ENCODE measurements at regions not wholly inside any gene's neighbourhood (a gene's known extent, or its start where the extent isn't known, plus 50 kb on each side); places are given as distances from the start of the nearest gene placed in this dataset.
"Not testable (repeated sequence)": the region's sequence is repeated elsewhere in the genome, so short reads cannot be mapped to it uniquely, and the experiment has no call there.

- DNase-seq (ENCODE audit: low spot score, unreplicated experiment) = no peak
- Mint-ChIP-seq H3K27me3 (peaks cover 10% of the 10 kb centered on the region), H3K9me3 (ENCODE audit: low read depth) (no peaks in the 10 kb centered on the region), H3K36me3 (ENCODE audit: insufficient read depth) (no peaks in the 10 kb centered on the region), H3K4me1 (ENCODE audit: low read depth) (no peaks in the 10 kb centered on the region), H3K4me3 (ENCODE audit: low read depth) (no peak overlapping the region), H3K27ac (no peak overlapping the region)
- TF ChIP-seq CTCF (IDR thresholded peaks at IDR 0.05; ENCODE audit: unreplicated experiment) = no peak
Measured at GRCh38 chr9:90720621-90721265, 78.1 kb upstream of the DIRAS2 start.

GRCh38 chr9:90706230-90706629 lies 63.6 kb upstream of the DIRAS2 start:
- peaks cover 30% of the 10 kb centered on the region for H3K27me3 Mint-ChIP-seq
- H3K4me1 Mint-ChIP-seq (ENCODE audit: low read depth) = no peaks in the 10 kb centered on the region
- H3K27ac Mint-ChIP-seq = no peak overlapping the region
- no peaks in the 10 kb centered on the region for H3K36me3 Mint-ChIP-seq (ENCODE audit: insufficient read depth)
- DNase-seq (ENCODE audit: low spot score, unreplicated experiment) = no peak
- H3K9me3 Mint-ChIP-seq (ENCODE audit: low read depth) = no peaks in the 10 kb centered on the region
- no peak overlapping the region for H3K4me3 Mint-ChIP-seq (ENCODE audit: low read depth)
- TF ChIP-seq CTCF (IDR thresholded peaks at IDR 0.05; ENCODE audit: unreplicated experiment) = no peak

- Mint-ChIP-seq H3K4me3 (ENCODE audit: low read depth) (no peak overlapping the region), H3K36me3 (ENCODE audit: insufficient read depth) (no peaks in the 10 kb centered on the region), H3K9me3 (ENCODE audit: low read depth) (no peaks in the 10 kb centered on the region), H3K27ac (no peak overlapping the region), H3K27me3 (peaks cover 53% of the 10 kb centered on the region), H3K4me1 (ENCODE audit: low read depth) (no peaks in the 10 kb centered on the region)
- no peak for DNase-seq (ENCODE audit: low spot score, unreplicated experiment)
- TF ChIP-seq CTCF (IDR thresholded peaks at IDR 0.05; ENCODE audit: unreplicated experiment) = no peak
Measured at GRCh38 chr9:90702441-90702955, 59.9 kb upstream of the DIRAS2 start.

- H3K9me3 Mint-ChIP-seq (ENCODE audit: low read depth) = no peaks in the 10 kb centered on the region
- no peak overlapping the region for H3K4me3 Mint-ChIP-seq (ENCODE audit: low read depth)
- no peak for TF ChIP-seq CTCF (IDR thresholded peaks at IDR 0.05; ENCODE audit: unreplicated experiment)
- no peak overlapping the region for H3K27ac Mint-ChIP-seq
- H3K36me3 Mint-ChIP-seq (ENCODE audit: insufficient read depth) = no peaks in the 10 kb centered on the region
- H3K4me1 Mint-ChIP-seq (ENCODE audit: low read depth) = no peaks in the 10 kb centered on the region
- no peak for DNase-seq (ENCODE audit: low spot score, unreplicated experiment)
- peaks cover 55% of the 10 kb centered on the region for H3K27me3 Mint-ChIP-seq
Measured at GRCh38 chr9:90698871-90699440, 56.3 kb upstream of the DIRAS2 start.

- H3K27ac Mint-ChIP-seq = no peak overlapping the region
- H3K27me3 Mint-ChIP-seq = peaks cover 51% of the 10 kb centered on the region
- H3K4me3 Mint-ChIP-seq (ENCODE audit: low read depth) = no peak overlapping the region
- no peaks in the 10 kb centered on the region for H3K36me3 Mint-ChIP-seq (ENCODE audit: insufficient read depth)
- no peak for DNase-seq (ENCODE audit: low spot score, unreplicated experiment)
- H3K4me1 Mint-ChIP-seq (ENCODE audit: low read depth) = no peaks in the 10 kb centered on the region
- no peak for TF ChIP-seq CTCF (IDR thresholded peaks at IDR 0.05; ENCODE audit: unreplicated experiment)
- H3K9me3 Mint-ChIP-seq (ENCODE audit: low read depth) = no peaks in the 10 kb centered on the region
Measured at GRCh38 chr9:90697808-90698207, 55.2 kb upstream of the DIRAS2 start.

- not testable (repeated sequence) for H3K36me3 Mint-ChIP-seq (ENCODE audit: insufficient read depth); H3K4me1 Mint-ChIP-seq (ENCODE audit: low read depth); H3K4me3 Mint-ChIP-seq (ENCODE audit: low read depth); H3K27ac Mint-ChIP-seq; DNase-seq (ENCODE audit: low spot score, unreplicated experiment); H3K9me3 Mint-ChIP-seq (ENCODE audit: low read depth)
- H3K27me3 Mint-ChIP-seq = peaks cover 21% of the 10 kb centered on the region
Measured at GRCh38 chr9:90694187-90694586, 51.6 kb upstream of the DIRAS2 start.
